ENCODE measurements at regions not wholly inside any gene's neighbourhood (a gene's known extent, or its start where the extent isn't known, plus 50 kb on each side); places are given as distances from the start of the nearest gene placed in this dataset.
"Not testable (repeated sequence)": the region's sequence is repeated elsewhere in the genome, so short reads cannot be mapped to it uniquely, and the experiment has no call there.

- H3K36me3 Mint-ChIP-seq, result not testable (repeated sequence)
Measured at GRCh38 chrX:89350024-89350423, 571.7 kb upstream of the TGIF2LX start.

GRCh38 chrX:89369904-89370303 is 551.8 kb upstream of the TGIF2LX start:
- H3K27me3 Mint-ChIP-seq; H3K9me3 Mint-ChIP-seq; H3K4me1 Mint-ChIP-seq; ATAC-seq (ENCODE audit: low read depth); H3K4me3 Mint-ChIP-seq; H3K36me3 Mint-ChIP-seq; H3K27ac Mint-ChIP-seq; DNase-seq (ENCODE audit: low spot score in 2 of 2): not testable (repeated sequence)

More at GRCh38 chrX:89350024-89350423, 571.7 kb upstream of the TGIF2LX start:
- DNase-seq (ENCODE audit: low spot score in 2 of 2); ATAC-seq (ENCODE audit: low read depth); H3K4me3 Mint-ChIP-seq; H3K4me1 Mint-ChIP-seq; H3K27me3 Mint-ChIP-seq; H3K9me3 Mint-ChIP-seq; H3K27ac Mint-ChIP-seq: not testable (repeated sequence)

DNA sequence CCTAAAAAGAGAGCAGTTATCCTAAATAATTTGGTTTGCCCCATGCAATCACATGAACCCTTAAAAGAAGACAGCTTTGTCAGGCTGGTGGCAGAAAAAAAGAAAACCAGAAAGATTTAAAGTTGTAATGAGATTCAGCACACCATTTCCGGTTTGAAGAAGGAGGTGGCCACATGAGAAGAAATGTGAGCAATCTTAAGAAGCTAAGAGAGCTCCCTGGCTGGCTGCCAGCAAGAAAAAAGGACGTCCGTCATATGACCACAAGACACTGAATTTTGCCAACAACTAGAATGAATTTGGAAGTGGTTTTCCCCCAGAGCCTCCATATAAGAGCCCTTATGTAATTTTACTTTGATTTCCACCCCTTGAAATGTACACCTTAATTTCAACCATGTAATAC is 528.7 kb upstream of the TGIF2LX start:
- H3K27me3 Mint-ChIP-seq; DNase-seq (ENCODE audit: low spot score in 2 of 2); H3K36me3 Mint-ChIP-seq; H3K4me1 Mint-ChIP-seq; ATAC-seq (ENCODE audit: low read depth); H3K9me3 Mint-ChIP-seq; H3K27ac Mint-ChIP-seq; H3K4me3 Mint-ChIP-seq: not testable (repeated sequence)

DNA sequence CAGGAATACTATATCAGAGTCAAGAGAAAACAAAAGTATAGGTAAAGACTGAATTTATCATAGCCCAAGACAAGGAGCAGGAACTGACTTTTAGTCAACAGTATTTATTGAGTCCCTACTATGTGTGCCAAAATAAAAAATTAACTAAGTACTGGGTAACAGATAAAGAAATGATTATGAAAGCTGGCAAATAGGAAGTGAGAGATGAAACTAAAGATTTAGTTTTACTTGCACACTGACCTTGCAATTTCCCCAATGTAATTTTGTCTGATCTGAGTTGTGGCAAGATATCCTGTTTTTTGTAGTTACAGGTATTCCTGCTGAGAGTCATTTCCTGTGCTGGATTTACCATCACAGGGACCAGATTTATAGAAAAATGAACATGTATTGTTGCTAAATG is 518.9 kb upstream of the TGIF2LX start:
- not testable (repeated sequence) for H3K27ac Mint-ChIP-seq; H3K36me3 Mint-ChIP-seq; H3K27me3 Mint-ChIP-seq; H3K4me3 Mint-ChIP-seq; H3K4me1 Mint-ChIP-seq; H3K9me3 Mint-ChIP-seq; DNase-seq (ENCODE audit: low spot score in 2 of 2)
- ATAC-seq (ENCODE audit: low read depth), result peak; percentile 26

GRCh38 chrX:89405148-89405547 is 516.6 kb upstream of the TGIF2LX start:
- not testable (repeated sequence) for H3K27ac Mint-ChIP-seq; H3K36me3 Mint-ChIP-seq; H3K9me3 Mint-ChIP-seq; H3K27me3 Mint-ChIP-seq; DNase-seq (ENCODE audit: low spot score in 2 of 2); ATAC-seq (ENCODE audit: low read depth); H3K4me3 Mint-ChIP-seq; H3K4me1 Mint-ChIP-seq

GRCh38 chrX:89416930-89417329 is 504.8 kb upstream of the TGIF2LX start:
- not testable (repeated sequence) for H3K4me3 Mint-ChIP-seq

GRCh38 chrX:89432652-89433231 is 489.0 kb upstream of the TGIF2LX start:
- H3K36me3 Mint-ChIP-seq; H3K4me1 Mint-ChIP-seq; H3K9me3 Mint-ChIP-seq; H3K27me3 Mint-ChIP-seq; ATAC-seq (ENCODE audit: low read depth); H3K4me3 Mint-ChIP-seq; H3K27ac Mint-ChIP-seq; DNase-seq (ENCODE audit: low spot score in 2 of 2): not testable (repeated sequence)

More at GRCh38 chrX:89416930-89417329, 504.8 kb upstream of the TGIF2LX start:
- not testable (repeated sequence) for ATAC-seq (ENCODE audit: low read depth); H3K4me1 Mint-ChIP-seq; H3K36me3 Mint-ChIP-seq; H3K27ac Mint-ChIP-seq; H3K9me3 Mint-ChIP-seq; DNase-seq (ENCODE audit: low spot score in 2 of 2); H3K27me3 Mint-ChIP-seq
